Fibroblast of lung (primary cell): ENCODE measurements at regions not wholly inside any gene's neighbourhood (a gene's known extent, or its start where the extent isn't known, plus 50 kb on each side); places are given as distances from the start of the nearest gene placed in this dataset.

Experiments
- DNase-seq, 2 donors: peaks; one replicate each; pipeline versions ENCODE4 v3.0.0 to v3.0.0-alpha.2; 2010; ENCODE audit warnings: low read depth in 2 of 2
- H2AFZ ChIP-seq: 2 replicates; pipeline ENCODE4 v1.5.1; 2012; ENCODE audit warnings: low read length, control low read depth, inconsistent platforms
- H3K27ac ChIP-seq: 2 replicates; pipeline ENCODE4 v1.5.1; 2011; ENCODE audit warnings: low read length, control low read depth; ENCODE audit not compliant: insufficient read depth
- H3K27me3 ChIP-seq: 2 replicates; pipeline ENCODE4 v1.5.1; 2011; ENCODE audit warnings: mild to moderate bottlenecking, low read length; ENCODE audit not compliant: control insufficient read depth, insufficient read depth
- H3K36me3 ChIP-seq: 2 replicates; pipeline ENCODE4 v1.5.1; 2011; ENCODE audit warnings: low read length; ENCODE audit not compliant: control insufficient read depth, insufficient read depth
- H3K4me1 ChIP-seq: 2 replicates; pipeline ENCODE4 v1.5.1; 2011; ENCODE audit warnings: low read length; ENCODE audit not compliant: control insufficient read depth, insufficient read depth; ENCODE audit errors: extremely low read depth
- H3K4me2 ChIP-seq: 2 replicates; pipeline ENCODE4 v1.5.1; 2011; ENCODE audit warnings: low read length, control low read depth; ENCODE audit not compliant: insufficient read depth; ENCODE audit errors: extremely low read depth
- H3K4me3 ChIP-seq, 4 experiments: fragments of 200-600 bp in 1 of 4; sonication (generic) in 1 of 4; replicated peaks in 1 of 4; 2 replicates each; pipeline ENCODE4 v1.5.1; 2011 to 2016; ENCODE audit warnings: low read length in 4 of 4, low read depth in 3 of 4, mild to moderate bottlenecking in 3 of 4, control low read depth in 2 of 4, inconsistent platforms in 1 of 4, mixed read lengths in 1 of 4; ENCODE audit not compliant: insufficient read depth in 1 of 4; ENCODE audit errors: control extremely low read depth in 1 of 4
- H3K79me2 ChIP-seq: 2 replicates; pipeline ENCODE4 v1.5.1; 2012; ENCODE audit warnings: mild to moderate bottlenecking, low read length, inconsistent platforms; ENCODE audit not compliant: control insufficient read depth, insufficient read depth
- H3K9ac ChIP-seq: 2 replicates; pipeline ENCODE4 v1.5.1; 2011; ENCODE audit warnings: mild to moderate bottlenecking, low read length, control low read depth; ENCODE audit not compliant: insufficient read depth
- H3K9me3 ChIP-seq: 2 replicates; pipeline ENCODE4 v1.5.1; 2012; ENCODE audit warnings: low read depth, low read length; ENCODE audit not compliant: control insufficient read depth, insufficient read depth
- H4K20me1 ChIP-seq: 2 replicates; pipeline ENCODE4 v1.5.1; 2011; ENCODE audit warnings: low read length; ENCODE audit not compliant: control insufficient read depth, insufficient read depth; ENCODE audit errors: extremely low read depth
- CTCF ChIP-seq, 2 donors: IDR thresholded peaks in 1 of 2; conservative IDR thresholded peaks in 1 of 2; 1 replicate in 1 of 2; 2 replicates in 1 of 2; pipeline ENCODE4 v1.5.1; 2011 to 2012; ENCODE audit warnings: low read length in 2 of 2, control low read depth in 1 of 2, inconsistent platforms in 1 of 2, low read depth in 1 of 2, mild to moderate bottlenecking in 1 of 2
- EZH2 ChIP-seq: IDR thresholded peaks from 2 replicates; pipeline ENCODE4 v1.5.1; 2012; ENCODE audit warnings: low read length, control low read depth, mild to moderate bottlenecking; ENCODE audit errors: missing control alignments

GRCh38 chr10:90987383-90987782 lies 66.5 kb upstream of the ANKRD1 start:
- Histone ChIP-seq H3K27ac (no peak overlapping the region), H3K79me2 (no peaks in the 10 kb centered on the region), H3K27me3 (no peaks in the 10 kb centered on the region), H3K4me1 (no peaks in the 10 kb centered on the region), H3K4me2 (no peak overlapping the region), H3K36me3 (no peaks in the 10 kb centered on the region), H3K9ac (no peak overlapping the region), H4K20me1 (no peaks in the 10 kb centered on the region), H3K4me3 (no peak overlapping the region), H3K9me3 (no peaks in the 10 kb centered on the region), H2AFZ (no peak overlapping the region)
- no peak for DNase-seq
- TF ChIP-seq CTCF (conservative IDR thresholded peaks at IDR 0.05 in 1 of 2, IDR thresholded peaks at IDR 0.05 in 1 of 2; ENCODE audit: low read depth in 1 of 2, low read length in 2 of 2) (no peak), EZH2 (no peak)

- H3K27ac ChIP-seq: no peak overlapping the region
- no peaks in the 10 kb centered on the region for H3K27me3 ChIP-seq
- H3K36me3 ChIP-seq: no peaks in the 10 kb centered on the region
These were observed 67.1 kb upstream of the ANKRD1 start for GRCh38 chr10:90988024-90988423.

GRCh38 chr10:90988802-90989201 lies 67.9 kb upstream of the ANKRD1 start:
- Histone ChIP-seq H3K27ac (no peak overlapping the region), H3K79me2 (no peaks in the 10 kb centered on the region), H4K20me1 (no peaks in the 10 kb centered on the region), H3K27me3 (no peaks in the 10 kb centered on the region), H3K4me3 (no peak overlapping the region), H2AFZ (no peak overlapping the region), H3K9me3 (no peaks in the 10 kb centered on the region), H3K4me2 (no peak overlapping the region), H3K36me3 (no peaks in the 10 kb centered on the region), H3K9ac (no peak overlapping the region), H3K4me1 (no peaks in the 10 kb centered on the region)
- no peak for DNase-seq
- TF ChIP-seq EZH2 (no peak), CTCF (conservative IDR thresholded peaks at IDR 0.05 in 1 of 2, IDR thresholded peaks at IDR 0.05 in 1 of 2; ENCODE audit: low read depth in 1 of 2, low read length in 2 of 2) (no peak)

More at GRCh38 chr10:90988024-90988423, 67.1 kb upstream of the ANKRD1 start:
- Histone ChIP-seq H3K4me1 (no peaks in the 10 kb centered on the region), H4K20me1 (no peaks in the 10 kb centered on the region), H3K4me3 (no peak overlapping the region), H3K9ac (no peak overlapping the region), H3K9me3 (no peaks in the 10 kb centered on the region), H3K79me2 (no peaks in the 10 kb centered on the region), H3K4me2 (no peak overlapping the region), H2AFZ (no peak overlapping the region)
- no peak for DNase-seq
- TF ChIP-seq EZH2 (no peak), CTCF (conservative IDR thresholded peaks at IDR 0.05 in 1 of 2, IDR thresholded peaks at IDR 0.05 in 1 of 2; ENCODE audit: low read depth in 1 of 2, low read length in 2 of 2) (no peak)
